ENCODE measurements at regions not wholly inside any gene's neighbourhood (a gene's known extent, or its start where the extent isn't known, plus 50 kb on each side); places are given as distances from the start of the nearest gene placed in this dataset.

GRCh38 chr7:16293669-16294425 is 127.5 kb downstream of the CRPPA start:
- no peak for TF ChIP-seq YY1 (IDR thresholded peaks at IDR 0.05; ENCODE audit: low read depth)
- TF ChIP-seq REST (IDR thresholded peaks at IDR 0.05; ENCODE audit: low read depth), result no peak
- TF ChIP-seq TCF12 (IDR thresholded peaks at IDR 0.05; ENCODE audit: low read depth), result no peak
- TF ChIP-seq CREB1 (IDR thresholded peaks at IDR 0.05; ENCODE audit: low read depth), result no peak
- TF ChIP-seq EP300 (IDR thresholded peaks at IDR 0.05; ENCODE audit: borderline replicate concordance), result no peak
